Neural progenitor cell (in vitro differentiated cells): ENCODE measurements at regions not wholly inside any gene's neighbourhood (a gene's known extent, or its start where the extent isn't known, plus 50 kb on each side); places are given as distances from the start of the nearest gene placed in this dataset.

Experiments
- EZH2phosphoT487 ChIP-seq: fragments of 200-600 bp; sonication (generic); IDR thresholded peaks from 2 replicates; pipeline ENCODE4 v1.6.1; 2017; ENCODE audit warnings: antibody characterized with exemption
- TF ChIP-seq, protein P1 (sequence below): fragments of 200-600 bp; sonication (generic); IDR thresholded peaks from 2 replicates; pipeline ENCODE4 v1.5.1; 2017; ENCODE audit warnings: antibody characterized with exemption, mild to moderate bottlenecking

DNA sequence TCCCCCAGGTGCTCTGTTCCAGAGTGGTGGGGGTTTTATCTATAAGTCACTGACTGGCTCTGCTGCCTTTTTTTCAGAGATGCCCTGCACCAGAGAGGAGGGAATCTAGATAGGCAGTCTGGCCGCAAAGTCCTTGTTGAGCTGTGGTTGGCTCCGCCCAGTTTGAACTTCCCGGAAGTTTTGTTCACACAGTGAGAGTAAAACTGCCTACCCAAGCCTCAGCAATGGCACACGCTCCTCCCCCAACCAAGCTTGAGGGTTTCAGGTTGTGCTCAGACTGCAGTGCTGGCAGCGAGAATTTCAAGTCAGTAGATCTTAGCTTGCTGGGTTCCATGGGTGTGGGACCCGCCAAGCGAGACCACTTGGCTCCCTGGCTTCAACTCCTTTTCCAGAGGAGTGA, 1428.6 kb downstream of the MAT2B start:
- TF ChIP-seq, protein P1, sequence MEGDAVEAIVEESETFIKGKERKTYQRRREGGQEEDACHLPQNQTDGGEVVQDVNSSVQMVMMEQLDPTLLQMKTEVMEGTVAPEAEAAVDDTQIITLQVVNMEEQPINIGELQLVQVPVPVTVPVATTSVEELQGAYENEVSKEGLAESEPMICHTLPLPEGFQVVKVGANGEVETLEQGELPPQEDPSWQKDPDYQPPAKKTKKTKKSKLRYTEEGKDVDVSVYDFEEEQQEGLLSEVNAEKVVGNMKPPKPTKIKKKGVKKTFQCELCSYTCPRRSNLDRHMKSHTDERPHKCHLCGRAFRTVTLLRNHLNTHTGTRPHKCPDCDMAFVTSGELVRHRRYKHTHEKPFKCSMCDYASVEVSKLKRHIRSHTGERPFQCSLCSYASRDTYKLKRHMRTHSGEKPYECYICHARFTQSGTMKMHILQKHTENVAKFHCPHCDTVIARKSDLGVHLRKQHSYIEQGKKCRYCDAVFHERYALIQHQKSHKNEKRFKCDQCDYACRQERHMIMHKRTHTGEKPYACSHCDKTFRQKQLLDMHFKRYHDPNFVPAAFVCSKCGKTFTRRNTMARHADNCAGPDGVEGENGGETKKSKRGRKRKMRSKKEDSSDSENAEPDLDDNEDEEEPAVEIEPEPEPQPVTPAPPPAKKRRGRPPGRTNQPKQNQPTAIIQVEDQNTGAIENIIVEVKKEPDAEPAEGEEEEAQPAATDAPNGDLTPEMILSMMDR, result no peak
- no peak for TF ChIP-seq EZH2phosphoT487
